SK-N-SH treated with all-trans-retinoic acid at 6 μM for 48 hours (cell line): ENCODE measurements at regions not wholly inside any gene's neighbourhood (a gene's known extent, or its start where the extent isn't known, plus 50 kb on each side); places are given as distances from the start of the nearest gene placed in this dataset.

ENCODE experiments used
- ATAC-seq: fragments of 200-7000 bp; cut with Tn5 transposase; 3 replicates; pipeline ENCODE4 v1.9.1; 2020; ENCODE audit warnings: mild to moderate bottlenecking, moderate library complexity
- ARNTL ChIP-seq: fragments of 450-650 bp; formaldehyde crosslinking; IDR thresholded peaks from 2 replicates; pipeline ENCODE4 v1.5.0; 2020; ENCODE audit warnings: low read depth, mild to moderate bottlenecking, moderate library complexity, borderline replicate concordance
- BACH2 ChIP-seq: fragments of 250-450 bp; sonication (Bioruptor Pico); IDR thresholded peaks from 2 replicates; pipeline ENCODE4 v1.9.0; 2021; ENCODE audit warnings: mild to moderate bottlenecking, borderline replicate concordance
- CSDC2 ChIP-seq: fragments of 250-450 bp; sonication (Bioruptor Pico); IDR thresholded peaks from 2 replicates; pipeline ENCODE4 v1.5.0; 2020; ENCODE audit warnings: mild to moderate bottlenecking, moderate library complexity
- ESRRG ChIP-seq: fragments of 250-450 bp; sonication (Bioruptor Pico); IDR thresholded peaks from 2 replicates; pipeline ENCODE4 v1.6.1; 2021; ENCODE audit warnings: mild to moderate bottlenecking
- GLIS3 ChIP-seq: fragments of 250-450 bp; sonication (Bioruptor Pico); IDR thresholded peaks from 2 replicates; pipeline ENCODE4 v1.5.0; 2020; ENCODE audit warnings: mild to moderate bottlenecking, moderate library complexity
- OSR1 ChIP-seq: fragments of 250-450 bp; sonication (Bioruptor Pico); IDR thresholded peaks from 2 replicates; pipeline ENCODE4 v1.8.0; 2022; ENCODE audit warnings: moderate library complexity, mild to moderate bottlenecking, inconsistent platforms
- PPARA ChIP-seq: fragments of 250-450 bp; sonication (Bioruptor Pico); IDR thresholded peaks from 2 replicates; pipeline ENCODE4 v1.5.0; 2020; ENCODE audit warnings: mild to moderate bottlenecking, borderline replicate concordance
- RARB ChIP-seq: fragments of 250-450 bp; sonication (Bioruptor Pico); IDR thresholded peaks from 2 replicates; pipeline ENCODE4 v1.8.0; 2021; ENCODE audit warnings: mild to moderate bottlenecking, moderate library complexity
- SNAI2 ChIP-seq: fragments of 250-450 bp; sonication (Bioruptor Pico); IDR thresholded peaks from 2 replicates; pipeline ENCODE4 v1.5.0; 2020; ENCODE audit warnings: mild to moderate bottlenecking, moderate library complexity
- TCF4 ChIP-seq: fragments of 250-450 bp; sonication (Bioruptor Pico); IDR thresholded peaks from 2 replicates; pipeline ENCODE4 v1.8.0; 2021; ENCODE audit warnings: mild to moderate bottlenecking, moderate library complexity, borderline replicate concordance
- TOX ChIP-seq: fragments of 250-450 bp; sonication (Bioruptor Pico); IDR thresholded peaks from 2 replicates; pipeline ENCODE4 v1.8.0; 2021; ENCODE audit warnings: mild to moderate bottlenecking, moderate library complexity, borderline replicate concordance
- ZC3H10 ChIP-seq: fragments of 250-450 bp; sonication (Bioruptor Pico); IDR thresholded peaks from 2 replicates; pipeline ENCODE4 v1.5.1; 2021; ENCODE audit warnings: mild to moderate bottlenecking, moderate library complexity
- ZFP3 ChIP-seq: fragments of 250-450 bp; sonication (Bioruptor Pico); IDR thresholded peaks from 2 replicates; pipeline ENCODE4 v1.5.0; 2020; ENCODE audit warnings: mild to moderate bottlenecking, moderate library complexity
- ZFP30 ChIP-seq: fragments of 450-650 bp; formaldehyde crosslinking; IDR thresholded peaks from 2 replicates; pipeline ENCODE4 v1.5.0; 2022; ENCODE audit warnings: mild to moderate bottlenecking, moderate library complexity
- ZNF70 ChIP-seq: fragments of 450-650 bp; formaldehyde crosslinking; IDR thresholded peaks from 2 replicates; pipeline ENCODE4 v1.5.0; 2020; ENCODE audit warnings: mild to moderate bottlenecking, moderate library complexity
- ZNF8 ChIP-seq: fragments of 450-650 bp; formaldehyde crosslinking; IDR thresholded peaks from 2 replicates; pipeline ENCODE4 v1.5.0; 2020; ENCODE audit warnings: mild to moderate bottlenecking, moderate library complexity
- TF ChIP-seq, protein P1 (sequence below): fragments of 250-450 bp; sonication (Bioruptor Pico); IDR thresholded peaks from 2 replicates; pipeline ENCODE4 v1.8.0; 2020; ENCODE audit warnings: mild to moderate bottlenecking, moderate library complexity, borderline replicate concordance
- TF ChIP-seq, protein P2 (sequence below): fragments of 250-450 bp; sonication (Bioruptor Pico); IDR thresholded peaks from 2 replicates; pipeline ENCODE4 v1.5.1; 2021; ENCODE audit warnings: mild to moderate bottlenecking, moderate library complexity
- TF ChIP-seq, protein P3 (sequence below): fragments of 250-450 bp; sonication (Bioruptor Pico); IDR thresholded peaks from 2 replicates; pipeline ENCODE4 v1.5.1; 2020; ENCODE audit warnings: low read depth, mild to moderate bottlenecking, moderate library complexity
- TF ChIP-seq, protein P4 (sequence below): fragments of 250-450 bp; sonication (Bioruptor Pico); IDR thresholded peaks from 2 replicates; pipeline ENCODE4 v1.8.0; 2021; ENCODE audit warnings: low read depth, mild to moderate bottlenecking, moderate library complexity, borderline replicate concordance

DNA sequence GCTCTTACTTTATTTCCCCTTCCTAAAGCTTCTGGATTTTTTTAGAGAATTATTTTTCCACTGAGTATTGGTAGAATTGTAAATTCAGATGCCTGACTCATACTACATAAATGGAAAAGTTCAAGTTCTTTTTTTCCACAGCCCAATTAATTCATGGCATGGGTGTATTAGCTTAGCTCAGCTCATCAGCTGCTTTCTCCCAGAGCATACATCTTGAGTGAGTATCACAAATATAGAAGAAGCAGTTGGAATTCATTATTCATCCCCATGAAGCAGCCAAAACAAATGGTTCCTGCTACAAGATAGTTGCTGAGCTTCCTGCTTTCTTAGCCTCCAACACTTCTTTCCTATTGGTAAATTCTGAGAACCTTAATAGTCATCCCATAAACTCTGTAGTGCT is 105.1 kb downstream of the C12orf50 start:
- TF ChIP-seq ZC3H10 (no peak), OSR1 (no peak), GLIS3 (CRISPR knock-in tag) (no peak), ARNTL (CRISPR knock-in tag) (no peak), RARB (CRISPR knock-in tag) (no peak), ESRRG (CRISPR knock-in tag) (no peak), SNAI2 (CRISPR knock-in tag) (no peak), PPARA (CRISPR knock-in tag) (no peak)
- TF ChIP-seq, protein P1, sequence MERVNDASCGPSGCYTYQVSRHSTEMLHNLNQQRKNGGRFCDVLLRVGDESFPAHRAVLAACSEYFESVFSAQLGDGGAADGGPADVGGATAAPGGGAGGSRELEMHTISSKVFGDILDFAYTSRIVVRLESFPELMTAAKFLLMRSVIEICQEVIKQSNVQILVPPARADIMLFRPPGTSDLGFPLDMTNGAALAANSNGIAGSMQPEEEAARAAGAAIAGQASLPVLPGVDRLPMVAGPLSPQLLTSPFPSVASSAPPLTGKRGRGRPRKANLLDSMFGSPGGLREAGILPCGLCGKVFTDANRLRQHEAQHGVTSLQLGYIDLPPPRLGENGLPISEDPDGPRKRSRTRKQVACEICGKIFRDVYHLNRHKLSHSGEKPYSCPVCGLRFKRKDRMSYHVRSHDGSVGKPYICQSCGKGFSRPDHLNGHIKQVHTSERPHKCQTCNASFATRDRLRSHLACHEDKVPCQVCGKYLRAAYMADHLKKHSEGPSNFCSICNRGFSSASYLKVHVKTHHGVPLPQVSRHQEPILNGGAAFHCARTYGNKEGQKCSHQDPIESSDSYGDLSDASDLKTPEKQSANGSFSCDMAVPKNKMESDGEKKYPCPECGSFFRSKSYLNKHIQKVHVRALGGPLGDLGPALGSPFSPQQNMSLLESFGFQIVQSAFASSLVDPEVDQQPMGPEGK (CRISPR knock-in tag): no peak
- ATAC-seq: no peak; the same call in 2 of the 3 replicates

DNA sequence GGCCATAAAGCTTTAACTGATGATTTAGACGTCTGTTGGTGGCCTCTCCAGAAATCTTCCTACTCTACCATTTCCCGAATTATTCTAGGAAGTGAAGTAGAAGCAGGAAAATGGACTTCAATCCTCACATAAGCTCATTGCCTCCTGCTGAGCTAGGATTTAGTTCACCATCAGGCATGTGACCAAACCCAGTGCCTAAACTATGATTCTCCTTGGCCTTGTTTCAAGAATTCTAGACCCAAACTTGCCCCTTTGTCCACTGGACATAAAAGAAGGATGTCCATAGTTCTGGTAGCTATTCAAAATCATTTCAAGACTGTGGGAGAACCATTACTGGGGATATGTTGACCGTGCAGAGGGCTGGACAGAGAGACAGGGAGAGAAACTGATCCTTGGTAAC is 105.8 kb downstream of the C12orf50 start:
- TF ChIP-seq ZFP30: no peak
- no peak for TF ChIP-seq ZNF70
- no peak for TF ChIP-seq TCF4 (CRISPR knock-in tag)
- no peak for TF ChIP-seq BACH2 (CRISPR knock-in tag)
- no peak for TF ChIP-seq CSDC2 (CRISPR knock-in tag)
- TF ChIP-seq, protein P2, sequence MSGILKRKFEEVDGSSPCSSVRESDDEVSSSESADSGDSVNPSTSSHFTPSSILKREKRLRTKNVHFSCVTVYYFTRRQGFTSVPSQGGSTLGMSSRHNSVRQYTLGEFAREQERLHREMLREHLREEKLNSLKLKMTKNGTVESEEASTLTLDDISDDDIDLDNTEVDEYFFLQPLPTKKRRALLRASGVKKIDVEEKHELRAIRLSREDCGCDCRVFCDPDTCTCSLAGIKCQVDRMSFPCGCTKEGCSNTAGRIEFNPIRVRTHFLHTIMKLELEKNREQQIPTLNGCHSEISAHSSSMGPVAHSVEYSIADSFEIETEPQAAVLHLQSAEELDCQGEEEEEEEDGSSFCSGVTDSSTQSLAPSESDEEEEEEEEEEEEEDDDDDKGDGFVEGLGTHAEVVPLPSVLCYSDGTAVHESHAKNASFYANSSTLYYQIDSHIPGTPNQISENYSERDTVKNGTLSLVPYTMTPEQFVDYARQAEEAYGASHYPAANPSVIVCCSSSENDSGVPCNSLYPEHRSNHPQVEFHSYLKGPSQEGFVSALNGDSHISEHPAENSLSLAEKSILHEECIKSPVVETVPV (CRISPR knock-in tag): no peak
- TF ChIP-seq ZNF8 (CRISPR knock-in tag): no peak
- TF ChIP-seq, protein P1 (CRISPR knock-in tag): no peak
- TF ChIP-seq, protein P3, sequence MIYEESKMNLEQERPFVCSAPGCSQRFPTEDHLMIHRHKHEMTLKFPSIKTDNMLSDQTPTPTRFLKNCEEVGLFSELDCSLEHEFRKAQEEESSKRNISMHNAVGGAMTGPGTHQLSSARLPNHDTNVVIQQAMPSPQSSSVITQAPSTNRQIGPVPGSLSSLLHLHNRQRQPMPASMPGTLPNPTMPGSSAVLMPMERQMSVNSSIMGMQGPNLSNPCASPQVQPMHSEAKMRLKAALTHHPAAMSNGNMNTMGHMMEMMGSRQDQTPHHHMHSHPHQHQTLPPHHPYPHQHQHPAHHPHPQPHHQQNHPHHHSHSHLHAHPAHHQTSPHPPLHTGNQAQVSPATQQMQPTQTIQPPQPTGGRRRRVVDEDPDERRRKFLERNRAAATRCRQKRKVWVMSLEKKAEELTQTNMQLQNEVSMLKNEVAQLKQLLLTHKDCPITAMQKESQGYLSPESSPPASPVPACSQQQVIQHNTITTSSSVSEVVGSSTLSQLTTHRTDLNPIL (CRISPR knock-in tag): no peak
- no peak for TF ChIP-seq ZFP3 (CRISPR knock-in tag)
- no peak for TF ChIP-seq RARB (CRISPR knock-in tag)
- TF ChIP-seq OSR1: no peak
- TF ChIP-seq, protein P4, sequence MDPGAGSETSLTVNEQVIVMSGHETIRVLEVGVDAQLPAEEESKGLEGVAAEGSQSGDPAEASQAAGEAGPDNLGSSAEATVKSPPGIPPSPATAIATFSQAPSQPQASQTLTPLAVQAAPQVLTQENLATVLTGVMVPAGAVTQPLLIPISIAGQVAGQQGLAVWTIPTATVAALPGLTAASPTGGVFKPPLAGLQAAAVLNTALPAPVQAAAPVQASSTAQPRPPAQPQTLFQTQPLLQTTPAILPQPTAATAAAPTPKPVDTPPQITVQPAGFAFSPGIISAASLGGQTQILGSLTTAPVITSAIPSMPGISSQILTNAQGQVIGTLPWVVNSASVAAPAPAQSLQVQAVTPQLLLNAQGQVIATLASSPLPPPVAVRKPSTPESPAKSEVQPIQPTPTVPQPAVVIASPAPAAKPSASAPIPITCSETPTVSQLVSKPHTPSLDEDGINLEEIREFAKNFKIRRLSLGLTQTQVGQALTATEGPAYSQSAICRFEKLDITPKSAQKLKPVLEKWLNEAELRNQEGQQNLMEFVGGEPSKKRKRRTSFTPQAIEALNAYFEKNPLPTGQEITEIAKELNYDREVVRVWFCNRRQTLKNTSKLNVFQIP (CRISPR knock-in tag): no peak
- no peak for ATAC-seq

DNA sequence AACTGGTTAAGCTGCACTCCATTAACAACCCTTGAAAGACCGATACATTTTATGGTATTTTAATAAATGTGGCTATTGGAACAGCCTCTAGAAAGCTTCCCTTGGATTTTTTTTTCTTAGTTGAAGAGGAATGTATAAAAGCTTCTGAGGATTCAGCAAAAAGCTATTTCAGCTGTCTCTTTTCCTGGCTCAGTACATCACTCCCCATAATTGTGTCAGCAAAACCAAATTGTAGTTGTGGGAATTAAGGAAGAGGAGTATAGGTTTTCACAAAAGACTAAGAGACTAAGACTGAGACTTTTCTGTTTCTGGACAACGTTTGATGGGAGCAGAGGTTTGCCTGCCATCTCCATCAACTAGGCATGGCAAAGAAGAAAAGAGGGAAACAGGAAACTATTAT is 106.5 kb downstream of the C12orf50 start:
- no peak for TF ChIP-seq PPARA (CRISPR knock-in tag)
- ATAC-seq: peak; percentile 45

DNA sequence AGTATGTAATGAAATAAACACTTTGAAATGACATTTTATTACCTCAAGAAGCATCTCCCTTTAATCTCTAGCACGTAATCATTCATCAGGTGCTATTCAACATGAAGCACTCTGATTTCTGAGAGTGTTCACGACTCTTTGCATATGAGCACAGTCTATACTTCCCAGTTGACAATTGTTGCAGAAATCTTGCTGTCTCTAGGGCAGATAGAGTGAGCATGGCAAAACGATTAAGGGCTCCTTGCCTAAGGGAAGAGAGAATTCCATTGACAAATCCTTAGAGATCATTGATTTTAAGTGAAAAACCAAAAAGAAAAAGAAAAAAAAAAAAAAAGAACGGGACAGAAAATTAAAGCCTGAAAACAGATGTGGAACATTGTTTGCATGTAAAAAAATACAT is 107.6 kb downstream of the C12orf50 start:
- no peak for TF ChIP-seq TCF4 (CRISPR knock-in tag)
- no peak for TF ChIP-seq TOX (CRISPR knock-in tag)
- no peak for TF ChIP-seq ESRRG (CRISPR knock-in tag)
- TF ChIP-seq ZFP3 (CRISPR knock-in tag): no peak
- TF ChIP-seq BACH2 (CRISPR knock-in tag): no peak
- TF ChIP-seq, protein P2 (CRISPR knock-in tag): no peak
- ATAC-seq: no peak
